IPS DF 4.7 (cell line): ENCODE measurements at regions not wholly inside any gene's neighbourhood (a gene's known extent, or its start where the extent isn't known, plus 50 kb on each side); places are given as distances from the start of the nearest gene placed in this dataset.

Experiments used
- DNase-seq: peaks from one replicate; pipeline ENCODE4 v3.0.0-alpha.2; 2013; ENCODE audit warnings: low spot score; ENCODE audit errors: extremely low read depth

GRCh38 chr21:35648512-35648911 is 411.8 kb downstream of the SETD4 start:
- no peak for DNase-seq

GRCh38 chr21:35646606-35647005 is 413.7 kb downstream of the SETD4 start:
- DNase-seq = no peak

- no peak for DNase-seq
Observed at GRCh38 chr21:35645991-35646390, 414.3 kb downstream of the SETD4 start.

- DNase-seq = no peak
Observed at GRCh38 chr21:35644523-35644922, 415.8 kb downstream of the SETD4 start.

GRCh38 chr21:35643176-35643575 is 417.1 kb downstream of the SETD4 start:
- no peak for DNase-seq

- no peak for DNase-seq
Observed at GRCh38 chr21:35641271-35642016, 418.9 kb downstream of the SETD4 start.

GRCh38 chr21:35637431-35637830 is 422.9 kb downstream of the SETD4 start:
- no peak for DNase-seq

GRCh38 chr21:35635994-35636393 is 424.3 kb downstream of the SETD4 start:
- no peak for DNase-seq

GRCh38 chr21:35635261-35635660 is 425.1 kb downstream of the SETD4 start:
- no peak for DNase-seq

GRCh38 chr21:35633501-35633900 is 426.8 kb downstream of the SETD4 start:
- no peak for DNase-seq

GRCh38 chr21:35632711-35633110 is 427.6 kb downstream of the SETD4 start:
- no peak for DNase-seq

GRCh38 chr21:35628316-35628715 is 432.0 kb downstream of the SETD4 start:
- DNase-seq = no peak

- no peak for DNase-seq
Observed at GRCh38 chr21:35627462-35627861, 432.9 kb downstream of the SETD4 start.

- DNase-seq = no peak
Observed at GRCh38 chr21:35625576-35625975, 434.8 kb downstream of the SETD4 start.

GRCh38 chr21:35624901-35625300 is 435.4 kb downstream of the SETD4 start:
- DNase-seq = no peak

GRCh38 chr21:35622612-35623011 is 437.7 kb downstream of the SETD4 start:
- DNase-seq = no peak

GRCh38 chr21:35619184-35619583 is 441.1 kb downstream of the SETD4 start:
- no peak for DNase-seq

GRCh38 chr21:35617491-35617890 is 442.8 kb downstream of the SETD4 start:
- DNase-seq = no peak

GRCh38 chr21:35616090-35616489 is 444.2 kb downstream of the SETD4 start:
- no peak for DNase-seq

- DNase-seq = no peak
Observed at GRCh38 chr21:35615325-35615724, 445.0 kb downstream of the SETD4 start.

- DNase-seq = no peak
Observed at GRCh38 chr21:35614396-35614921, 445.9 kb downstream of the SETD4 start.

- no peak for DNase-seq
Observed at GRCh38 chr21:35611708-35612132, 448.6 kb downstream of the SETD4 start.

GRCh38 chr21:35609263-35609662 is 451.1 kb downstream of the SETD4 start:
- no peak for DNase-seq
